ENCODE measurements at regions not wholly inside any gene's neighbourhood (a gene's known extent, or its start where the extent isn't known, plus 50 kb on each side); places are given as distances from the start of the nearest gene placed in this dataset.

GRCh38 chr9:86763791-86764190 is 183.5 kb downstream of the GAS1 start:
- 80 to 98% (median 88%) methylated on average over 2 of the region's 2 CpGs for WGBS, 3 donors
- Histone ChIP-seq H3K4me1 (ENCODE audit: control insufficient read depth in 3 of 3, insufficient read depth in 2 of 3, low read depth in 1 of 3, low read length in 2 of 3) (peaks cover 0 to 10% (median 0%) of the 10 kb centered on the region in 3 donors), H3K9me3 (ENCODE audit: control insufficient read depth in 2 of 2, insufficient read depth in 1 of 2, low read depth in 1 of 2, low read length in 1 of 2) (peaks cover 0 to 2% of the 10 kb centered on the region in 2 donors), H3K27ac (ENCODE audit: low read depth in 1 of 3, low read length in 2 of 3) (no peak overlapping the region), H3K27me3 (ENCODE audit: control insufficient read depth in 3 of 3, insufficient read depth in 3 of 3, low read length in 3 of 3) (no peaks in the 10 kb centered on the region), H3K36me3 (ENCODE audit: control insufficient read depth in 3 of 3, insufficient read depth in 2 of 3, low read depth in 1 of 3, low read length in 3 of 3) (no peaks in the 10 kb centered on the region), H3K4me3 (ENCODE audit: low read depth in 1 of 3, low read length in 3 of 3) (no peak overlapping the region)
- FAIRE-seq: no peak
- DNase-seq: no peak

GRCh38 chr9:86757382-86757720 is 190.0 kb downstream of the GAS1 start:
- Histone ChIP-seq H3K4me3 (ENCODE audit: low read depth in 1 of 3, low read length in 3 of 3) (no peak overlapping the region), H3K9me3 (ENCODE audit: control insufficient read depth in 2 of 2, insufficient read depth in 1 of 2, low read depth in 1 of 2, low read length in 1 of 2) (peaks cover 0 to 2% of the 10 kb centered on the region in 2 donors), H3K36me3 (ENCODE audit: control insufficient read depth in 3 of 3, insufficient read depth in 2 of 3, low read depth in 1 of 3, low read length in 3 of 3) (no peaks in the 10 kb centered on the region), H3K27me3 (ENCODE audit: control insufficient read depth in 3 of 3, insufficient read depth in 3 of 3, low read length in 3 of 3) (no peaks in the 10 kb centered on the region), H3K4me1 (ENCODE audit: control insufficient read depth in 3 of 3, insufficient read depth in 2 of 3, low read depth in 1 of 3, low read length in 2 of 3) (no peaks in the 10 kb centered on the region), H3K27ac (ENCODE audit: low read depth in 1 of 3, low read length in 2 of 3) (no peak overlapping the region)
- WGBS, 3 donors: 73 to 100% (median 89%) methylated on average over 1 of the region's 1 CpG
- FAIRE-seq (no peak), DNase-seq (no peak)

- FAIRE-seq (no peak), DNase-seq (no peak)
- Histone ChIP-seq H3K27ac (ENCODE audit: low read depth in 1 of 3, low read length in 2 of 3) (no peak overlapping the region), H3K27me3 (ENCODE audit: control insufficient read depth in 3 of 3, insufficient read depth in 3 of 3, low read length in 3 of 3) (no peaks in the 10 kb centered on the region), H3K9me3 (ENCODE audit: control insufficient read depth in 2 of 2, insufficient read depth in 1 of 2, low read depth in 1 of 2, low read length in 1 of 2) (peaks cover 0 to 2% of the 10 kb centered on the region in 2 donors), H3K4me3 (ENCODE audit: low read depth in 1 of 3, low read length in 3 of 3) (no peak overlapping the region), H3K4me1 (ENCODE audit: control insufficient read depth in 3 of 3, insufficient read depth in 2 of 3, low read depth in 1 of 3, low read length in 2 of 3) (no peaks in the 10 kb centered on the region), H3K36me3 (ENCODE audit: control insufficient read depth in 3 of 3, insufficient read depth in 2 of 3, low read depth in 1 of 3, low read length in 3 of 3) (no peaks in the 10 kb centered on the region)
- WGBS, 3 donors: 80 to 85% (median 84%) methylated on average over 18 of the region's 18 CpGs
Measured at GRCh38 chr9:86756576-86757381, 190.5 kb downstream of the GAS1 start.

- H3K4me3 ChIP-seq (ENCODE audit: low read depth in 1 of 3, low read length in 3 of 3): no peak overlapping the region
- no peaks in the 10 kb centered on the region for H3K27me3 ChIP-seq (ENCODE audit: control insufficient read depth in 3 of 3, insufficient read depth in 3 of 3, low read length in 3 of 3)
- WGBS, 3 donors: 56 to 65% (median 63%) methylated on average over 8 of the region's 8 CpGs
- no peak for FAIRE-seq
- DNase-seq: no peak
- H3K36me3 ChIP-seq (ENCODE audit: control insufficient read depth in 3 of 3, insufficient read depth in 2 of 3, low read depth in 1 of 3, low read length in 3 of 3): no peaks in the 10 kb centered on the region
- no peak overlapping the region for H3K27ac ChIP-seq (ENCODE audit: low read depth in 1 of 3, low read length in 2 of 3)
- H3K4me1 ChIP-seq (ENCODE audit: control insufficient read depth in 3 of 3, insufficient read depth in 2 of 3, low read depth in 1 of 3, low read length in 2 of 3): no peaks in the 10 kb centered on the region
- H3K9me3 ChIP-seq (ENCODE audit: control insufficient read depth in 2 of 2, insufficient read depth in 1 of 2, low read depth in 1 of 2, low read length in 1 of 2): peaks cover 0 to 2% of the 10 kb centered on the region in 2 donors
Measured at GRCh38 chr9:86755561-86755941, 191.8 kb downstream of the GAS1 start.

GRCh38 chr9:86754581-86755560 is 192.4 kb downstream of the GAS1 start:
- FAIRE-seq (no peak), DNase-seq (peak; percentile 23 to 62)
- H3K4me1 ChIP-seq (ENCODE audit: control insufficient read depth in 3 of 3, insufficient read depth in 2 of 3, low read depth in 1 of 3, low read length in 2 of 3): no peaks in the 10 kb centered on the region
- H3K27ac ChIP-seq (ENCODE audit: low read depth in 1 of 3, low read length in 2 of 3): no peak overlapping the region
- H3K4me3 ChIP-seq (ENCODE audit: low read depth in 1 of 3, low read length in 3 of 3): no peak overlapping the region
- no peaks in the 10 kb centered on the region for H3K27me3 ChIP-seq (ENCODE audit: control insufficient read depth in 3 of 3, insufficient read depth in 3 of 3, low read length in 3 of 3)
- H3K9me3 ChIP-seq (ENCODE audit: control insufficient read depth in 2 of 2, insufficient read depth in 1 of 2, low read depth in 1 of 2, low read length in 1 of 2): no peaks in the 10 kb centered on the region
- 17 to 48% (median 31%) methylated on average over 6 of the region's 6 CpGs for WGBS, 3 donors
- no peaks in the 10 kb centered on the region for H3K36me3 ChIP-seq (ENCODE audit: control insufficient read depth in 3 of 3, insufficient read depth in 2 of 3, low read depth in 1 of 3, low read length in 3 of 3)

- Histone ChIP-seq H3K36me3 (ENCODE audit: control insufficient read depth in 3 of 3, insufficient read depth in 2 of 3, low read depth in 1 of 3, low read length in 3 of 3) (no peaks in the 10 kb centered on the region), H3K4me3 (ENCODE audit: low read depth in 1 of 3, low read length in 3 of 3) (no peak overlapping the region), H3K27me3 (ENCODE audit: control insufficient read depth in 3 of 3, insufficient read depth in 3 of 3, low read length in 3 of 3) (no peaks in the 10 kb centered on the region), H3K9me3 (ENCODE audit: control insufficient read depth in 2 of 2, insufficient read depth in 1 of 2, low read depth in 1 of 2, low read length in 1 of 2) (no peaks in the 10 kb centered on the region), H3K27ac (ENCODE audit: low read depth in 1 of 3, low read length in 2 of 3) (no peak overlapping the region), H3K4me1 (ENCODE audit: control insufficient read depth in 3 of 3, insufficient read depth in 2 of 3, low read depth in 1 of 3, low read length in 2 of 3) (no peaks in the 10 kb centered on the region)
- no peak for DNase-seq
- 83 to 85% (median 84%) methylated on average over 3 of the region's 3 CpGs for WGBS, 3 donors
- FAIRE-seq: no peak
Measured at GRCh38 chr9:86753836-86754235, 193.5 kb downstream of the GAS1 start.

GRCh38 chr9:86752733-86753132 is 194.6 kb downstream of the GAS1 start:
- no peak for FAIRE-seq
- no peaks in the 10 kb centered on the region for H3K9me3 ChIP-seq (ENCODE audit: control insufficient read depth in 2 of 2, insufficient read depth in 1 of 2, low read depth in 1 of 2, low read length in 1 of 2)

GRCh38 chr9:86751956-86752355 is 195.3 kb downstream of the GAS1 start:
- FAIRE-seq: no peak
- 53 to 84% (median 67%) methylated on average over 5 of the region's 5 CpGs for WGBS, 3 donors
- Histone ChIP-seq H3K36me3 (ENCODE audit: control insufficient read depth in 3 of 3, insufficient read depth in 2 of 3, low read depth in 1 of 3, low read length in 3 of 3) (no peaks in the 10 kb centered on the region), H3K4me1 (ENCODE audit: control insufficient read depth in 3 of 3, insufficient read depth in 2 of 3, low read depth in 1 of 3, low read length in 2 of 3) (no peaks in the 10 kb centered on the region), H3K9me3 (ENCODE audit: control insufficient read depth in 2 of 2, insufficient read depth in 1 of 2, low read depth in 1 of 2, low read length in 1 of 2) (no peaks in the 10 kb centered on the region), H3K27ac (ENCODE audit: low read depth in 1 of 3, low read length in 2 of 3) (no peak overlapping the region), H3K4me3 (ENCODE audit: low read depth in 1 of 3, low read length in 3 of 3) (no peak overlapping the region), H3K27me3 (ENCODE audit: control insufficient read depth in 3 of 3, insufficient read depth in 3 of 3, low read length in 3 of 3) (no peaks in the 10 kb centered on the region)
- peak in 1 of 2 donors; percentile 76 for DNase-seq

More at GRCh38 chr9:86752733-86753132, 194.6 kb downstream of the GAS1 start:
- H3K4me1 ChIP-seq (ENCODE audit: control insufficient read depth in 3 of 3, insufficient read depth in 2 of 3, low read depth in 1 of 3, low read length in 2 of 3): no peaks in the 10 kb centered on the region
- no peaks in the 10 kb centered on the region for H3K36me3 ChIP-seq (ENCODE audit: control insufficient read depth in 3 of 3, insufficient read depth in 2 of 3, low read depth in 1 of 3, low read length in 3 of 3)
- DNase-seq: no peak
- no peak overlapping the region for H3K4me3 ChIP-seq (ENCODE audit: low read depth in 1 of 3, low read length in 3 of 3)
- no peaks in the 10 kb centered on the region for H3K27me3 ChIP-seq (ENCODE audit: control insufficient read depth in 3 of 3, insufficient read depth in 3 of 3, low read length in 3 of 3)
- WGBS, 3 donors: 91 to 93% (median 91%) methylated on average over 2 of the region's 2 CpGs
- H3K27ac ChIP-seq (ENCODE audit: low read depth in 1 of 3, low read length in 2 of 3): no peak overlapping the region

Measured in small intestine (tissue), 7 donors.